ENCODE measurements at regions not wholly inside any gene's neighbourhood (a gene's known extent, or its start where the extent isn't known, plus 50 kb on each side); places are given as distances from the start of the nearest gene placed in this dataset.

GRCh38 chr6:145275787-145276186 is 459.5 kb downstream of the EPM2A start:
- no peak overlapping the region for H3K4me2 ChIP-seq (ENCODE audit: insufficient read depth, low read length)
- no peak for DNase-seq (ENCODE audit: insufficient read length, low spot score, missing footprints)
- no peaks in the 10 kb centered on the region for H3K4me1 ChIP-seq (ENCODE audit: insufficient read depth, low read length)
- no peak overlapping the region for H3K27ac ChIP-seq (ENCODE audit: low read depth, low read length)
- H3K36me3 ChIP-seq (ENCODE audit: insufficient read depth, low read length), result no peaks in the 10 kb centered on the region
- TF ChIP-seq, protein P1, sequence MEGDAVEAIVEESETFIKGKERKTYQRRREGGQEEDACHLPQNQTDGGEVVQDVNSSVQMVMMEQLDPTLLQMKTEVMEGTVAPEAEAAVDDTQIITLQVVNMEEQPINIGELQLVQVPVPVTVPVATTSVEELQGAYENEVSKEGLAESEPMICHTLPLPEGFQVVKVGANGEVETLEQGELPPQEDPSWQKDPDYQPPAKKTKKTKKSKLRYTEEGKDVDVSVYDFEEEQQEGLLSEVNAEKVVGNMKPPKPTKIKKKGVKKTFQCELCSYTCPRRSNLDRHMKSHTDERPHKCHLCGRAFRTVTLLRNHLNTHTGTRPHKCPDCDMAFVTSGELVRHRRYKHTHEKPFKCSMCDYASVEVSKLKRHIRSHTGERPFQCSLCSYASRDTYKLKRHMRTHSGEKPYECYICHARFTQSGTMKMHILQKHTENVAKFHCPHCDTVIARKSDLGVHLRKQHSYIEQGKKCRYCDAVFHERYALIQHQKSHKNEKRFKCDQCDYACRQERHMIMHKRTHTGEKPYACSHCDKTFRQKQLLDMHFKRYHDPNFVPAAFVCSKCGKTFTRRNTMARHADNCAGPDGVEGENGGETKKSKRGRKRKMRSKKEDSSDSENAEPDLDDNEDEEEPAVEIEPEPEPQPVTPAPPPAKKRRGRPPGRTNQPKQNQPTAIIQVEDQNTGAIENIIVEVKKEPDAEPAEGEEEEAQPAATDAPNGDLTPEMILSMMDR (IDR thresholded peaks at IDR 0.05; ENCODE audit: extremely low read depth, low read depth, low read length), result no peak
- no peaks in the 10 kb centered on the region for H3K79me2 ChIP-seq (ENCODE audit: insufficient read depth, low read length)
- H2AFZ ChIP-seq (ENCODE audit: low read length), result no peak overlapping the region
- H3K9me3 ChIP-seq (ENCODE audit: low read depth, low read length), result no peaks in the 10 kb centered on the region
- H3K4me3 ChIP-seq (ENCODE audit: insufficient read depth, low read length), result no peak overlapping the region
- H3K27me3 ChIP-seq (ENCODE audit: insufficient read depth, low read length), result no peaks in the 10 kb centered on the region
- H4K20me1 ChIP-seq (ENCODE audit: insufficient read depth, low read length), result no peaks in the 10 kb centered on the region

DNA sequence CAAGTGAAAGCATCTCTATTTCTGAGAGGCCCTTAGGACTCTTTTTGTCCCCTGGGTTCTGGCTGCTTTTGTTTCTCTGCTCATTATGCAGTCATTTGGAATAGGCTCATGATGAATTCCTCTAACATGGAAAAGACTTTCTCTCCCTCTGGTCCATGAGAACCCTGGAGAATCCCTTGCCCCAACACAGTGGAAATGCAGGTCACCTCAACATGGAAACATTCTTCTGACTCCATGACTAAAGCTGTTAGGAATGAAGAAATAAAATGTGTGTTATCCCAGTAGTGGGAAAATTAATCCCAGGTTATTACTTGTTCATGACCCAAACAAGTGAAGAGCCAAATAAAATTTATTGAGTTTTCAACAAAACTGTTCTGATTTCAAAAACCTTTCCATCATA is 458.6 kb downstream of the EPM2A start:
- no peaks in the 10 kb centered on the region for H3K27me3 ChIP-seq (ENCODE audit: insufficient read depth, low read length)
- no peak overlapping the region for H2AFZ ChIP-seq (ENCODE audit: low read length)
- TF ChIP-seq, protein P1 (IDR thresholded peaks at IDR 0.05; ENCODE audit: extremely low read depth, low read depth, low read length), result no peak
- no peaks in the 10 kb centered on the region for H3K9me3 ChIP-seq (ENCODE audit: low read depth, low read length)
- DNase-seq (ENCODE audit: insufficient read length, low spot score, missing footprints), result no peak
- no peaks in the 10 kb centered on the region for H4K20me1 ChIP-seq (ENCODE audit: insufficient read depth, low read length)
- H3K4me3 ChIP-seq (ENCODE audit: insufficient read depth, low read length), result no peak overlapping the region
- H3K79me2 ChIP-seq (ENCODE audit: insufficient read depth, low read length), result no peaks in the 10 kb centered on the region
- no peaks in the 10 kb centered on the region for H3K4me1 ChIP-seq (ENCODE audit: insufficient read depth, low read length)
- no peak overlapping the region for H3K27ac ChIP-seq (ENCODE audit: low read depth, low read length)
- no peak overlapping the region for H3K4me2 ChIP-seq (ENCODE audit: insufficient read depth, low read length)
- no peaks in the 10 kb centered on the region for H3K36me3 ChIP-seq (ENCODE audit: insufficient read depth, low read length)

- no peaks in the 10 kb centered on the region for H4K20me1 ChIP-seq (ENCODE audit: insufficient read depth, low read length)
- H3K4me2 ChIP-seq (ENCODE audit: insufficient read depth, low read length), result no peak overlapping the region
- H3K27me3 ChIP-seq (ENCODE audit: insufficient read depth, low read length), result no peaks in the 10 kb centered on the region
- H3K36me3 ChIP-seq (ENCODE audit: insufficient read depth, low read length), result no peaks in the 10 kb centered on the region
- H3K27ac ChIP-seq (ENCODE audit: low read depth, low read length), result no peak overlapping the region
- TF ChIP-seq, protein P1 (IDR thresholded peaks at IDR 0.05; ENCODE audit: extremely low read depth, low read depth, low read length), result no peak
- no peak overlapping the region for H3K4me3 ChIP-seq (ENCODE audit: insufficient read depth, low read length)
- no peak overlapping the region for H2AFZ ChIP-seq (ENCODE audit: low read length)
- no peaks in the 10 kb centered on the region for H3K79me2 ChIP-seq (ENCODE audit: insufficient read depth, low read length)
- H3K4me1 ChIP-seq (ENCODE audit: insufficient read depth, low read length), result no peaks in the 10 kb centered on the region
- H3K9me3 ChIP-seq (ENCODE audit: low read depth, low read length), result no peaks in the 10 kb centered on the region
- DNase-seq (ENCODE audit: insufficient read length, low spot score, missing footprints), result no peak
Observed at GRCh38 chr6:145277358-145278086, 457.8 kb downstream of the EPM2A start.

DNA sequence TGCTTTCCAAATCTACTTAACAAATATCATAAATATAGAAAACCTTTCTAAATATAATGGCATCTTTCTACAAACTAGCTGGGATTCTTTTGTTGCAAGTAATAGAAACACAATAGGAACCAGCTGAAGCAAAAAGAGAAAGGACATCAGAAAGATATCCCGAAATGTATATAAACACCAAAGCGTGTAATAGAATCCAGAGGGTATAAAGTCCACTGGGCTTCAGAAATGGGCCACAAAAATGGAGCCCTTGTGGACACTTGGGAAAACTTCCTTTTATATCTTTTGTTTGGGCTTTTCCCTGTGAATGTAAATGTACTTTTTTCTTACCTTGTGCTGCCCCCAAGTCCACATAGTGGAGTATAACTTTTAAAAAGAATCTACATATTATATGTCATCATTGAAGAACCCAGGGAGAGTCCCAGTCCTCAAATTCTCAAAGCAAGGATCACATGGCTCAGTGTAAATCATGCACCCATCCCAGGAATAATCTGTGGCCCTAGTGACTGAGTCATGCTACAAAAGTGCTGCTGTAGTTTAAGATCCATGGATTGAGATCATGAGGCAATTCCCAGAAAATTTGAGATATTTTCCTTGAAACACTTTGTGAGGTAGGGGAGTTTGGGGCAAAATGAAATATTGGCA is 457.0 kb downstream of the EPM2A start:
- Histone ChIP-seq H3K9me3 (ENCODE audit: low read depth, low read length) (no peaks in the 10 kb centered on the region), H2AFZ (ENCODE audit: low read length) (no peak overlapping the region), H3K27ac (ENCODE audit: low read depth, low read length) (no peak overlapping the region), H3K36me3 (ENCODE audit: insufficient read depth, low read length) (no peaks in the 10 kb centered on the region), H3K4me2 (ENCODE audit: insufficient read depth, low read length) (no peak overlapping the region), H3K4me1 (ENCODE audit: insufficient read depth, low read length) (no peaks in the 10 kb centered on the region), H3K4me3 (ENCODE audit: insufficient read depth, low read length) (no peak overlapping the region), H4K20me1 (ENCODE audit: insufficient read depth, low read length) (no peaks in the 10 kb centered on the region), H3K27me3 (ENCODE audit: insufficient read depth, low read length) (no peaks in the 10 kb centered on the region), H3K79me2 (ENCODE audit: insufficient read depth, low read length) (no peaks in the 10 kb centered on the region)
- DNase-seq (ENCODE audit: insufficient read length, low spot score, missing footprints), result peak; percentile 90
- TF ChIP-seq, protein P1 (IDR thresholded peaks at IDR 0.05; ENCODE audit: extremely low read depth, low read depth, low read length), result no peak

All from osteoblast (primary cell).